SK-N-SH (cell line): ENCODE measurements at regions not wholly inside any gene's neighbourhood (a gene's known extent, or its start where the extent isn't known, plus 50 kb on each side); places are given as distances from the start of the nearest gene placed in this dataset.

Experiments used
- CTCF ChIA-PET: fragments of 300-600, 350-600 bp; formaldehyde crosslinking; extraction: SDS; loops from one replicate; lab custom pipeline; 2021; lab: Yijun Ruan, JAX
- POLR2A ChIA-PET: fragments of 350-600 bp; sonication (Branson Sonifier 250); formaldehyde crosslinking; extraction: SDS; loops from one replicate; lab custom pipeline; 2020; ENCODE audit warnings: antibody characterized with exemption, inconsistent platforms; lab: Yijun Ruan, JAX
- DNase-seq: peaks from one replicate; pipeline ENCODE4 v3.0.0; 2012
- H2AFZ ChIP-seq: fragments of 200-600 bp; sonication (generic); 2 replicates; pipeline ENCODE4 v1.8.1; 2016; ENCODE audit warnings: antibody characterized with exemption, mild to moderate bottlenecking, low read depth
- H3F3A ChIP-seq: fragments of 200-600 bp; sonication (generic); replicated peaks from 2 replicates; pipeline ENCODE3; 2016; ENCODE audit warnings: antibody characterized with exemption, mild to moderate bottlenecking; ENCODE audit not compliant: insufficient read depth
- H3K27ac ChIP-seq, 2 experiments: fragments of 200-500 bp in 1 of 2; fragments of 200-600 bp in 1 of 2; sonication (Bioruptor generic) in 1 of 2; sonication (generic), shearing (Covaris generic) in 1 of 2; 2 replicates each; pipeline versions ENCODE4 v1.5.1 to v1.6.1; 2014 to 2016; ENCODE audit warnings: low read depth in 2 of 2, inconsistent platforms in 1 of 2, low read length in 1 of 2, mild to moderate bottlenecking in 1 of 2, mixed read lengths in 1 of 2
- H3K27me3 ChIP-seq: fragments of 200-600 bp; sonication (generic), shearing (Covaris generic); 2 replicates; pipeline ENCODE4 v1.6.1; 2016; ENCODE audit warnings: mixed run types; ENCODE audit not compliant: insufficient read depth
- H3K36me3 ChIP-seq, 2 experiments: fragments of 200-500 bp in 1 of 2; fragments of 200-600 bp in 1 of 2; sonication (Bioruptor generic) in 1 of 2; sonication (generic) in 1 of 2; replicated peaks in 1 of 2; 2 replicates each; pipeline versions ENCODE3 to v1.5.1; 2014 to 2016; ENCODE audit warnings: low read length in 1 of 2, mild to moderate bottlenecking in 1 of 2; ENCODE audit not compliant: insufficient read depth in 2 of 2, control insufficient read depth in 1 of 2
- H3K4me1 ChIP-seq, 2 experiments: fragments of 200-500 bp in 1 of 2; fragments of 200-600 bp in 1 of 2; sonication (Bioruptor generic) in 1 of 2; sonication (generic), shearing (Covaris generic) in 1 of 2; 2 replicates each; pipeline versions ENCODE4 v1.5.1 to v1.6.1; 2014 to 2016; ENCODE audit warnings: low read depth in 1 of 2, low read length in 1 of 2, mixed run types in 1 of 2; ENCODE audit not compliant: insufficient read depth in 2 of 2, control insufficient read depth in 1 of 2
- H3K4me2 ChIP-seq: fragments of 200-600 bp; sonication (generic), shearing (Covaris generic); 2 replicates; pipeline ENCODE4 v1.6.1; 2017; ENCODE audit warnings: mixed run types
- H3K4me3 ChIP-seq, 2 experiments: fragments of 200-500 bp in 1 of 2; fragments of 200-600 bp in 1 of 2; sonication (Bioruptor generic) in 1 of 2; sonication (generic), shearing (Covaris generic) in 1 of 2; 2 replicates each; pipeline versions ENCODE4 v1.5.1 to v1.8.1; 2014 to 2016; ENCODE audit warnings: low read depth in 2 of 2, inconsistent platforms in 1 of 2, low read length in 1 of 2, mild to moderate bottlenecking in 1 of 2, mixed read lengths in 1 of 2, moderate library complexity in 1 of 2
- H3K79me2 ChIP-seq: fragments of 200-600 bp; sonication (generic); 2 replicates; pipeline ENCODE4 v1.8.1; 2017; ENCODE audit warnings: mild to moderate bottlenecking; ENCODE audit not compliant: insufficient read depth
- H3K9ac ChIP-seq: fragments of 200-600 bp; sonication (generic); 2 replicates; pipeline ENCODE4 v1.6.1; 2017; ENCODE audit warnings: mixed run types
- H3K9me2 ChIP-seq: fragments of 200-600 bp; sonication (generic); 2 replicates; pipeline ENCODE4 v1.6.1; 2017; ENCODE audit warnings: mixed run types
- H3K9me3 ChIP-seq: fragments of 200-600 bp; sonication (generic); 2 replicates; pipeline ENCODE4 v1.6.1; 2017; ENCODE audit warnings: mixed run types, mild to moderate bottlenecking, moderate library complexity
- H4K20me1 ChIP-seq: fragments of 200-600 bp; sonication (generic); 2 replicates; pipeline ENCODE4 v1.6.1; 2017; ENCODE audit warnings: mild to moderate bottlenecking, mixed run types; ENCODE audit not compliant: insufficient read depth
- EZH2phosphoT487 ChIP-seq: fragments of 200-600 bp; sonication (generic); IDR thresholded peaks from 2 replicates; pipeline ENCODE4 v1.6.1; 2017; ENCODE audit warnings: low read depth, mixed run types, mild to moderate bottlenecking, antibody characterized with exemption, moderate library complexity, borderline replicate concordance
- FOSL2 ChIP-seq: IDR thresholded peaks from 2 replicates; pipeline ENCODE4 v1.4.0; 2012; ENCODE audit warnings: low read depth, mild to moderate bottlenecking, moderate library complexity, borderline replicate concordance
- FOXM1 ChIP-seq: IDR thresholded peaks from 2 replicates; pipeline ENCODE4 v1.4.0; 2012; ENCODE audit warnings: low read depth, mild to moderate bottlenecking
- IRF3 ChIP-seq: fragments of 150-350 bp; IDR thresholded peaks from 2 replicates; pipeline ENCODE4 v1.6.1; 2016; ENCODE audit warnings: mild to moderate bottlenecking, low read depth, low read length
- JUND ChIP-seq: IDR thresholded peaks from 2 replicates; pipeline ENCODE4 v1.4.0; 2012
- MEF2A ChIP-seq: IDR thresholded peaks from 2 replicates; pipeline ENCODE4 v1.4.0; 2012; ENCODE audit warnings: low read depth, borderline replicate concordance
- MXI1 ChIP-seq: IDR thresholded peaks from 2 replicates; pipeline ENCODE4 v1.6.1; 2012; ENCODE audit warnings: mild to moderate bottlenecking, low read depth, low read length, improper control_type of control experiment
- NFIC ChIP-seq: IDR thresholded peaks from 2 replicates; pipeline ENCODE4 v1.4.0; 2012; ENCODE audit warnings: borderline replicate concordance
- NRF1 ChIP-seq: IDR thresholded peaks from 2 replicates; pipeline ENCODE4 v1.6.1; 2012; ENCODE audit warnings: low read depth, mild to moderate bottlenecking, low read length
- POLR2AphosphoS5 ChIP-seq: IDR thresholded peaks from 2 replicates; pipeline ENCODE4 v1.6.1; 2012; ENCODE audit warnings: low read depth, low read length
- RAD21 ChIP-seq: IDR thresholded peaks from 2 replicates; pipeline ENCODE4 v1.6.1; 2012; ENCODE audit warnings: mild to moderate bottlenecking, low read length
- REST ChIP-seq: IDR thresholded peaks from 2 replicates; pipeline ENCODE4 v1.6.1; 2012; ENCODE audit warnings: mild to moderate bottlenecking, low read depth, low read length, moderate library complexity
- TAF1 ChIP-seq: IDR thresholded peaks from 2 replicates; pipeline ENCODE4 v1.6.1; 2012; ENCODE audit warnings: low read depth, mild to moderate bottlenecking, low read length, moderate library complexity, borderline replicate concordance
- TCF12 ChIP-seq: IDR thresholded peaks from 2 replicates; pipeline ENCODE4 v1.4.0; 2012
- USF1 ChIP-seq: IDR thresholded peaks from 2 replicates; pipeline ENCODE4 v1.4.0; 2012; ENCODE audit warnings: low read depth, borderline replicate concordance
- USF2 ChIP-seq: fragments of 150-350 bp; IDR thresholded peaks from 2 replicates; pipeline ENCODE4 v1.6.1; 2017; ENCODE audit warnings: antibody characterized with exemption, low read length, low read depth, borderline replicate concordance
- whole genome bisulfite sequencing: methylation state at CpG from one replicate; pipeline ENCODE4 v1.1.6; 2017; ENCODE audit warnings: low lambda C conversion rate; 5-methylcytosine and 5-hydroxymethylcytosine counted together

- no peak for TF ChIP-seq IRF3
- no peak for DNase-seq
- Histone ChIP-seq H3K79me2 (no peaks in the 10 kb centered on the region), H3K4me2 (no peak overlapping the region), H3K9me3 (peaks cover 5% of the 10 kb centered on the region; the same call in 1 of the 2 replicates), H3K9me2 (no peaks in the 10 kb centered on the region), H3K4me3 (no peak overlapping the region), H2AFZ (no peak overlapping the region), H3K4me1 (no peaks in the 10 kb centered on the region; a peak in 1 of 4 replicates), H3F3A (no peaks in the 10 kb centered on the region), H3K27me3 (no peaks in the 10 kb centered on the region), H4K20me1 (no peaks in the 10 kb centered on the region), H3K9ac (no peak overlapping the region), H3K36me3 (no peaks in the 10 kb centered on the region), H3K27ac (no peak overlapping the region)
- CTCF ChIA-PET: interaction anchor here (1.5 kb wide), 1 partner anchor 8 kb away, joined by 5 read pairs; no protein-coding TSS in a partner anchor
- WGBS: 83% methylated on average over 2 of the region's 2 CpGs
- POLR2A ChIA-PET: no interaction called here
Observed at GRCh38 chr5:34547300-34548085, 108.6 kb upstream of the RAI14 start.

- Histone ChIP-seq H3K4me3 (no peak overlapping the region), H3K4me2 (no peak overlapping the region), H3F3A (no peaks in the 10 kb centered on the region), H3K27me3 (no peaks in the 10 kb centered on the region), H3K27ac (no peak overlapping the region), H3K4me1 (no peaks in the 10 kb centered on the region; a peak in 1 of 4 replicates), H3K79me2 (no peaks in the 10 kb centered on the region), H4K20me1 (no peaks in the 10 kb centered on the region), H2AFZ (no peak overlapping the region), H3K36me3 (no peaks in the 10 kb centered on the region), H3K9me3 (peaks cover 5% of the 10 kb centered on the region; the same call in 1 of the 2 replicates), H3K9me2 (no peaks in the 10 kb centered on the region), H3K9ac (no peak overlapping the region)
- CTCF ChIA-PET: interaction anchor here (1.5 kb wide), 1 partner anchor 9 kb away, joined by 5 read pairs; no protein-coding TSS in a partner anchor
- WGBS: 72% methylated on average over 1 of the region's 1 CpG
- POLR2A ChIA-PET: no interaction called here
- no peak for DNase-seq
- TF ChIP-seq POLR2AphosphoS5: no peak
- TF ChIP-seq USF1: no peak
- no peak for TF ChIP-seq MEF2A
- no peak for TF ChIP-seq TAF1
- no peak for TF ChIP-seq RAD21
- no peak for TF ChIP-seq REST
- no peak for TF ChIP-seq FOSL2
- TF ChIP-seq NFIC: no peak
- no peak for TF ChIP-seq NRF1
- TF ChIP-seq JUND: no peak
- TF ChIP-seq FOXM1: no peak
- no peak for TF ChIP-seq EZH2phosphoT487
- no peak for TF ChIP-seq USF2
- no peak for TF ChIP-seq MXI1
- TF ChIP-seq TCF12: no peak
Observed at GRCh38 chr5:34548086-34548403, 108.1 kb upstream of the RAI14 start.
